ENCODE measurements at regions not wholly inside any gene's neighbourhood (a gene's known extent, or its start where the extent isn't known, plus 50 kb on each side); places are given as distances from the start of the nearest gene placed in this dataset.
A peak's percentile ranks its signal among the peaks of the same experiment; 100 is the strongest.

- DNase-seq (ENCODE audit: low spot score) (no peak), ATAC-seq (no peak)
- ChIA-PET POLR2A (no interaction called here), CTCF (interaction anchor here (0.8 to 1.2 kb wide), 3 partner anchors 33 to 149 kb away, joined by 3 to 8 read pairs (median 3); no protein-coding TSS in a partner anchor)
- no peak for TF ChIP-seq KAT7 (CRISPR knock-in tag; IDR thresholded peaks at IDR 0.05; ENCODE audit: borderline replicate concordance)
- TF ChIP-seq, protein P1, sequence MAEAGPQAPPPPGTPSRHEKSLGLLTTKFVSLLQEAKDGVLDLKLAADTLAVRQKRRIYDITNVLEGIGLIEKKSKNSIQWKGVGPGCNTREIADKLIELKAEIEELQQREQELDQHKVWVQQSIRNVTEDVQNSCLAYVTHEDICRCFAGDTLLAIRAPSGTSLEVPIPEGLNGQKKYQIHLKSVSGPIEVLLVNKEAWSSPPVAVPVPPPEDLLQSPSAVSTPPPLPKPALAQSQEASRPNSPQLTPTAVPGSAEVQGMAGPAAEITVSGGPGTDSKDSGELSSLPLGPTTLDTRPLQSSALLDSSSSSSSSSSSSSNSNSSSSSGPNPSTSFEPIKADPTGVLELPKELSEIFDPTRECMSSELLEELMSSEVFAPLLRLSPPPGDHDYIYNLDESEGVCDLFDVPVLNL (CRISPR knock-in tag; IDR thresholded peaks at IDR 0.05; ENCODE audit: borderline replicate concordance, low read depth) = no peak
- TF ChIP-seq, protein P2, sequence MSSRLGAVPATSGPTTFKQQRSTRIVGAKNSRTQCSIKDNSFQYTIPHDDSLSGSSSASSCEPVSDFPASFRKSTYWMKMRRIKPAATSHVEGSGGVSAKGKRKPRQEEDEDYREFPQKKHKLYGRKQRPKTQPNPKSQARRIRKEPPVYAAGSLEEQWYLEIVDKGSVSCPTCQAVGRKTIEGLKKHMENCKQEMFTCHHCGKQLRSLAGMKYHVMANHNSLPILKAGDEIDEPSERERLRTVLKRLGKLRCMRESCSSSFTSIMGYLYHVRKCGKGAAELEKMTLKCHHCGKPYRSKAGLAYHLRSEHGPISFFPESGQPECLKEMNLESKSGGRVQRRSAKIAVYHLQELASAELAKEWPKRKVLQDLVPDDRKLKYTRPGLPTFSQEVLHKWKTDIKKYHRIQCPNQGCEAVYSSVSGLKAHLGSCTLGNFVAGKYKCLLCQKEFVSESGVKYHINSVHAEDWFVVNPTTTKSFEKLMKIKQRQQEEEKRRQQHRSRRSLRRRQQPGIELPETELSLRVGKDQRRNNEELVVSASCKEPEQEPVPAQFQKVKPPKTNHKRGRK (CRISPR knock-in tag; IDR thresholded peaks at IDR 0.05; ENCODE audit: borderline replicate concordance) = no peak
- TF ChIP-seq MYBL2 (CRISPR knock-in tag; IDR thresholded peaks at IDR 0.05) = no peak
- TF ChIP-seq ZNF317 (CRISPR knock-in tag; IDR thresholded peaks at IDR 0.05; ENCODE audit: borderline replicate concordance, low read depth) = no peak
- 0 out of 2 replicates have a peak, but pooled peaks have one; percentile 21 for TF ChIP-seq USF2 (CRISPR knock-in tag; IDR thresholded peaks at IDR 0.05)
- TF ChIP-seq NR3C1 (CRISPR knock-in tag; conservative IDR thresholded peaks at IDR 0.05; ENCODE audit: low read depth) = no peak
- Mint-ChIP-seq H3K27ac (no peak overlapping the region), H3K36me3 (peaks cover 6% of the 10 kb centered on the region; the same call in 1 of the 2 replicates), H3K9me3 (peaks cover 4% of the 10 kb centered on the region; the same call in 1 of the 2 replicates), H3K4me3 (no peak overlapping the region), H3K4me1 (peaks cover 53% of the 10 kb centered on the region), H3K27me3 (ENCODE audit: low read depth) (no peaks in the 10 kb centered on the region; the same call in 1 of the 2 replicates)
These were observed 634.0 kb downstream of the UQCRFS1 start for GRCh38 chr19:28578786-28579505.

- TF ChIP-seq E2F5 (CRISPR knock-in tag; IDR thresholded peaks at IDR 0.05) (no peak), ZNF121 (CRISPR knock-in tag; IDR thresholded peaks at IDR 0.05) (peak; percentile 77), ZNF263 (CRISPR knock-in tag; IDR thresholded peaks at IDR 0.05; ENCODE audit: low read depth) (no peak), ZBTB21 (CRISPR knock-in tag; IDR thresholded peaks at IDR 0.05; ENCODE audit: borderline replicate concordance) (no peak)
- TF ChIP-seq, protein P3, sequence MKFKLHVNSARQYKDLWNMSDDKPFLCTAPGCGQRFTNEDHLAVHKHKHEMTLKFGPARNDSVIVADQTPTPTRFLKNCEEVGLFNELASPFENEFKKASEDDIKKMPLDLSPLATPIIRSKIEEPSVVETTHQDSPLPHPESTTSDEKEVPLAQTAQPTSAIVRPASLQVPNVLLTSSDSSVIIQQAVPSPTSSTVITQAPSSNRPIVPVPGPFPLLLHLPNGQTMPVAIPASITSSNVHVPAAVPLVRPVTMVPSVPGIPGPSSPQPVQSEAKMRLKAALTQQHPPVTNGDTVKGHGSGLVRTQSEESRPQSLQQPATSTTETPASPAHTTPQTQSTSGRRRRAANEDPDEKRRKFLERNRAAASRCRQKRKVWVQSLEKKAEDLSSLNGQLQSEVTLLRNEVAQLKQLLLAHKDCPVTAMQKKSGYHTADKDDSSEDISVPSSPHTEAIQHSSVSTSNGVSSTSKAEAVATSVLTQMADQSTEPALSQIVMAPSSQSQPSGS (CRISPR knock-in tag; IDR thresholded peaks at IDR 0.05; ENCODE audit: borderline replicate concordance, low read depth) = no peak
- no peak overlapping the region for H3K4me3 Mint-ChIP-seq
- H3K27ac Mint-ChIP-seq = no peak overlapping the region
- no peak for DNase-seq (ENCODE audit: low spot score)
- peaks cover 4% of the 10 kb centered on the region; the same call in 1 of the 2 replicates for H3K9me3 Mint-ChIP-seq
- ChIA-PET POLR2A (no interaction called here), CTCF (no interaction called here)
- ATAC-seq = no peak
- H3K4me1 Mint-ChIP-seq = peaks cover 46% of the 10 kb centered on the region
- H3K27me3 Mint-ChIP-seq (ENCODE audit: low read depth) = no peaks in the 10 kb centered on the region; the same call in 1 of the 2 replicates
- H3K36me3 Mint-ChIP-seq = peaks cover 6% of the 10 kb centered on the region; the same call in 1 of the 2 replicates
These were observed 634.7 kb downstream of the UQCRFS1 start for GRCh38 chr19:28578208-28578607.

DNA sequence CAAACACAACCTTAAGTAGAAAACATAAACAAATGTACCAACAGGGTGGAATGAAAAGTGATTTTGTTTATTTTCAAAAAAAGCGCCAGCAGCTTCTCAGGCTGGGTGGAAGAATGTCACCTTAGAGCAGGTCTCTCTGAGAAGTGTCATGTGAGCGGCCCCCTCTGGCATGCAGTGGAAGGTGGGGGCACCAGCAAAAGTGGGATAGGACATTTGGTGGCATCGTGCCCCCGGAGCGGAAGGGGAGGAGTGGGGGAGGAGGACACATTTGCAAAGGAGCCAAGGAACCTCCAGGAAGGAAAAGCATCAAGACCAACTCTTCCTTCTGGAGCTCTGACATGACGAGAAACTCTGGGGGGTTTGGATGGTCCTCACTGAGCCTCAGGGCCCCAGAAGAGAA is 635.3 kb downstream of the UQCRFS1 start:
- H3K27me3 Mint-ChIP-seq (ENCODE audit: low read depth) = no peaks in the 10 kb centered on the region; the same call in 1 of the 2 replicates
- peaks cover 6% of the 10 kb centered on the region; the same call in 1 of the 2 replicates for H3K36me3 Mint-ChIP-seq
- H3K4me3 Mint-ChIP-seq = no peak overlapping the region
- ChIA-PET CTCF (interaction anchor here (0.8 kb wide), 1 partner anchor 56 kb away, joined by 3 read pairs; no protein-coding TSS in a partner anchor), POLR2A (no interaction called here)
- no peak for ATAC-seq
- H3K9me3 Mint-ChIP-seq = peaks cover 4% of the 10 kb centered on the region; the same call in 1 of the 2 replicates
- no peak for DNase-seq (ENCODE audit: low spot score)
- H3K27ac Mint-ChIP-seq = no peak overlapping the region
- H3K4me1 Mint-ChIP-seq = peaks cover 40% of the 10 kb centered on the region
- TF ChIP-seq ZNF281 (CRISPR knock-in tag; IDR thresholded peaks at IDR 0.05) = no peak
- no peak for TF ChIP-seq NR3C1 (CRISPR knock-in tag; conservative IDR thresholded peaks at IDR 0.05; ENCODE audit: low read depth)
- TF ChIP-seq, protein P1 (CRISPR knock-in tag; IDR thresholded peaks at IDR 0.05; ENCODE audit: borderline replicate concordance, low read depth) = no peak
- TF ChIP-seq ZNF671 (CRISPR knock-in tag; IDR thresholded peaks at IDR 0.05) = no peak
- no peak for TF ChIP-seq TEAD1 (CRISPR knock-in tag; IDR thresholded peaks at IDR 0.05)
- no peak for TF ChIP-seq ESRRA (CRISPR knock-in tag; IDR thresholded peaks at IDR 0.05; ENCODE audit: borderline replicate concordance)

All from WTC11 (cell line).